ENCODE measurements at regions not wholly inside any gene's neighbourhood (a gene's known extent, or its start where the extent isn't known, plus 50 kb on each side); places are given as distances from the start of the nearest gene placed in this dataset.

DNA sequence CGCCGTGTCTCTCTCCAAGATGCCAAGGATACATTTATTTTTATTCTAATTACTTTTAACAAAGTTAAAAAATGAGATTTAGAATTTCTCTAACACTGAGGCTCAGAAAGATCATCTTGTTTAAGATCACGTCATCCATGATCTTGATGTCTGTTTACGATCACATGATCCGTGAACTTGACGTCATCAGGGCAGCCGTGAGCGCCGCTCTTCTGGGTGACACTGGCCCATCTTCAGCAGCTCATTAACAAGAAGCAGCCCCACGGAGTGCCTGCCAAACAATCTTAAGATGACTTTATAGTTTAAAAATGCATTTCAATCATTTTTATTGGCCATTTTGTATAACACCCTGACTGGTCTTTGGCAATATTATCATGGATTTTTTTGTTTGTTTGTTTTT lies 291.1 kb upstream of the PRKCQ start:
- Histone ChIP-seq H3K79me2 (ENCODE audit: insufficient read depth, low read length) (no peaks in the 10 kb centered on the region), H3K27me3 (ENCODE audit: insufficient read depth, low read length) (no peaks in the 10 kb centered on the region), H4K20me1 (ENCODE audit: insufficient read depth, low read length) (no peaks in the 10 kb centered on the region), H3F3A (ENCODE audit: insufficient read depth, low read length) (no peaks in the 10 kb centered on the region), H2AFZ (ENCODE audit: low read length) (no peak overlapping the region), H3K9me3 (ENCODE audit: low read length) (no peaks in the 10 kb centered on the region), H3K9me2 (ENCODE audit: low read depth, low read length) (no peaks in the 10 kb centered on the region), H3K27ac (ENCODE audit: low read depth, low read length, poor library complexity, severe bottlenecking) (no peak overlapping the region), H3K4me3 (ENCODE audit: low read depth, low read length, poor library complexity, severe bottlenecking) (no peak overlapping the region), H3K4me1 (ENCODE audit: insufficient read depth, low read length, severe bottlenecking) (no peaks in the 10 kb centered on the region), H3K36me3 (ENCODE audit: insufficient read depth, low read length) (no peaks in the 10 kb centered on the region), H3K9ac (ENCODE audit: low read length) (no peak overlapping the region), H3K4me2 (ENCODE audit: low read length) (no peak overlapping the region)
- TF ChIP-seq EZH2 (IDR thresholded peaks at IDR 0.05; ENCODE audit: borderline replicate concordance, low read length) = no peak
- TF ChIP-seq, protein P1, sequence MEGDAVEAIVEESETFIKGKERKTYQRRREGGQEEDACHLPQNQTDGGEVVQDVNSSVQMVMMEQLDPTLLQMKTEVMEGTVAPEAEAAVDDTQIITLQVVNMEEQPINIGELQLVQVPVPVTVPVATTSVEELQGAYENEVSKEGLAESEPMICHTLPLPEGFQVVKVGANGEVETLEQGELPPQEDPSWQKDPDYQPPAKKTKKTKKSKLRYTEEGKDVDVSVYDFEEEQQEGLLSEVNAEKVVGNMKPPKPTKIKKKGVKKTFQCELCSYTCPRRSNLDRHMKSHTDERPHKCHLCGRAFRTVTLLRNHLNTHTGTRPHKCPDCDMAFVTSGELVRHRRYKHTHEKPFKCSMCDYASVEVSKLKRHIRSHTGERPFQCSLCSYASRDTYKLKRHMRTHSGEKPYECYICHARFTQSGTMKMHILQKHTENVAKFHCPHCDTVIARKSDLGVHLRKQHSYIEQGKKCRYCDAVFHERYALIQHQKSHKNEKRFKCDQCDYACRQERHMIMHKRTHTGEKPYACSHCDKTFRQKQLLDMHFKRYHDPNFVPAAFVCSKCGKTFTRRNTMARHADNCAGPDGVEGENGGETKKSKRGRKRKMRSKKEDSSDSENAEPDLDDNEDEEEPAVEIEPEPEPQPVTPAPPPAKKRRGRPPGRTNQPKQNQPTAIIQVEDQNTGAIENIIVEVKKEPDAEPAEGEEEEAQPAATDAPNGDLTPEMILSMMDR (IDR thresholded peaks at IDR 0.05; ENCODE audit: low read length) = no peak

- Histone ChIP-seq H3K4me3 (ENCODE audit: low read depth, low read length, poor library complexity, severe bottlenecking) (no peak overlapping the region), H4K20me1 (ENCODE audit: insufficient read depth, low read length) (no peaks in the 10 kb centered on the region), H3K79me2 (ENCODE audit: insufficient read depth, low read length) (no peaks in the 10 kb centered on the region), H3K9me3 (ENCODE audit: low read length) (no peaks in the 10 kb centered on the region), H3K9ac (ENCODE audit: low read length) (no peak overlapping the region), H3K4me1 (ENCODE audit: insufficient read depth, low read length, severe bottlenecking) (no peaks in the 10 kb centered on the region), H3K36me3 (ENCODE audit: insufficient read depth, low read length) (no peaks in the 10 kb centered on the region), H3K27me3 (ENCODE audit: insufficient read depth, low read length) (no peaks in the 10 kb centered on the region), H3K27ac (ENCODE audit: low read depth, low read length, poor library complexity, severe bottlenecking) (no peak overlapping the region), H3F3A (ENCODE audit: insufficient read depth, low read length) (no peaks in the 10 kb centered on the region), H2AFZ (ENCODE audit: low read length) (no peak overlapping the region), H3K4me2 (ENCODE audit: low read length) (no peak overlapping the region), H3K9me2 (ENCODE audit: low read depth, low read length) (no peaks in the 10 kb centered on the region)
- no peak for TF ChIP-seq EZH2 (IDR thresholded peaks at IDR 0.05; ENCODE audit: borderline replicate concordance, low read length)
- TF ChIP-seq, protein P1 (IDR thresholded peaks at IDR 0.05; ENCODE audit: low read length) = no peak
These were observed 288.1 kb upstream of the PRKCQ start for GRCh38 chr10:6868036-6868725.

DNA sequence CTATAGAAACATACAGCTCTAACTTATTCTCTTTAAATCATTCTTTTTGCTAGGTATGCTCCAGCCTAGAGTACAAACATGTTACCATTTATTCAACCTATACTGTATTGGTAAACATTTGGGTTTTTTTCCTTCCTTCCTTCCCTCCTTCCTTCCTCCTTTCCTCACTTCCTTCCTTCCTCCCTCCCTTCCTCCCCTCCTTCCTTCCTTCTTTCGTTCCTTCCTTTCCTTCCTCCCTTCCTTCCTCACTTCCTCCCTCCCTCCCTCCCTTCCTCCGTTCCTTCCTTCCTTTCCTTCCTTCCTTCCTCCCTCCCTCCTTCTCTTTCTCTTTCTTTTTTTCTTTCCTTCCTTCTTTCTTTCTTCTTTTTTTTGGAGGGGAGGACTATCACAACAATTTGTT lies 286.7 kb upstream of the PRKCQ start:
- Histone ChIP-seq H3K9me2 (ENCODE audit: low read depth, low read length) (no peaks in the 10 kb centered on the region), H3K4me2 (ENCODE audit: low read length) (no peak overlapping the region), H3K4me3 (ENCODE audit: low read depth, low read length, poor library complexity, severe bottlenecking) (no peak overlapping the region), H3K36me3 (ENCODE audit: insufficient read depth, low read length) (no peaks in the 10 kb centered on the region), H3K27me3 (ENCODE audit: insufficient read depth, low read length) (no peaks in the 10 kb centered on the region), H3K9ac (ENCODE audit: low read length) (no peak overlapping the region), H4K20me1 (ENCODE audit: insufficient read depth, low read length) (no peaks in the 10 kb centered on the region), H3K79me2 (ENCODE audit: insufficient read depth, low read length) (no peaks in the 10 kb centered on the region), H3K4me1 (ENCODE audit: insufficient read depth, low read length, severe bottlenecking) (no peaks in the 10 kb centered on the region), H3F3A (ENCODE audit: insufficient read depth, low read length) (no peaks in the 10 kb centered on the region), H3K27ac (ENCODE audit: low read depth, low read length, poor library complexity, severe bottlenecking) (no peak overlapping the region), H3K9me3 (ENCODE audit: low read length) (no peaks in the 10 kb centered on the region), H2AFZ (ENCODE audit: low read length) (no peak overlapping the region)
- TF ChIP-seq EZH2 (IDR thresholded peaks at IDR 0.05; ENCODE audit: borderline replicate concordance, low read length) = no peak
- TF ChIP-seq, protein P1 (IDR thresholded peaks at IDR 0.05; ENCODE audit: low read length) = no peak
